GM12873 (cell line): ENCODE measurements at regions not wholly inside any gene's neighbourhood (a gene's known extent, or its start where the extent isn't known, plus 50 kb on each side); places are given as distances from the start of the nearest gene placed in this dataset.

Experiments
- CTCF ChIP-seq: IDR thresholded peaks from 2 replicates; pipeline ENCODE4 v1.5.1; 2012; ENCODE audit warnings: low read depth, mild to moderate bottlenecking, moderate library complexity, low read length, control low read depth; ENCODE audit not compliant: insufficient read depth; ENCODE audit errors: missing control alignments

- no peak for TF ChIP-seq CTCF
Measured at GRCh38 chr4:19819737-19820136, 432.0 kb upstream of the SLIT2 start.

GRCh38 chr4:19809989-19810388 lies 441.7 kb upstream of the SLIT2 start:
- no peak for TF ChIP-seq CTCF

- no peak for TF ChIP-seq CTCF
Measured at GRCh38 chr4:19807505-19807904, 444.2 kb upstream of the SLIT2 start.

- TF ChIP-seq CTCF, result no peak
Measured at GRCh38 chr4:19806865-19807264, 444.8 kb upstream of the SLIT2 start.

- no peak for TF ChIP-seq CTCF
Measured at GRCh38 chr4:19803406-19803805, 448.3 kb upstream of the SLIT2 start.

- TF ChIP-seq CTCF, result no peak
Measured at GRCh38 chr4:19793831-19794230, 457.9 kb upstream of the SLIT2 start.

GRCh38 chr4:19791422-19792123 lies 460.1 kb upstream of the SLIT2 start:
- TF ChIP-seq CTCF, result no peak
